SJCRH30 (cell line): ENCODE measurements at regions not wholly inside any gene's neighbourhood (a gene's known extent, or its start where the extent isn't known, plus 50 kb on each side); places are given as distances from the start of the nearest gene placed in this dataset.

Experiments
- DNase-seq, 2 experiments: peaks; one replicate each; pipeline ENCODE4 v3.0.0-alpha.2; 2015 to 2020
- H3K27ac ChIP-seq: fragments of 250-450 bp; sonication (Bioruptor Pico); 2 replicates; pipeline ENCODE4 v1.5.1; 2020; ENCODE audit warnings: mild to moderate bottlenecking, moderate library complexity
- H3K27me3 ChIP-seq: fragments of 250-450 bp; sonication (Bioruptor Pico); 2 replicates; pipeline ENCODE4 v1.5.1; 2020; ENCODE audit warnings: mild to moderate bottlenecking, moderate library complexity
- H3K36me3 ChIP-seq: fragments of 250-450 bp; sonication (Bioruptor Pico); 2 replicates; pipeline ENCODE4 v1.5.1; 2020; ENCODE audit warnings: mild to moderate bottlenecking, moderate library complexity
- H3K4me1 ChIP-seq: fragments of 250-450 bp; sonication (Bioruptor Pico); 2 replicates; pipeline ENCODE4 v1.5.1; 2020; ENCODE audit warnings: mild to moderate bottlenecking, moderate library complexity
- H3K4me3 ChIP-seq: fragments of 250-450 bp; sonication (Bioruptor Pico); 2 replicates; pipeline ENCODE4 v1.5.1; 2020; ENCODE audit warnings: mild to moderate bottlenecking, moderate library complexity
- H3K9me3 ChIP-seq: fragments of 250-450 bp; sonication (Bioruptor Pico); replicated peaks from 2 replicates; pipeline ENCODE4 v1.5.1; 2020; ENCODE audit warnings: mild to moderate bottlenecking, moderate library complexity

DNA sequence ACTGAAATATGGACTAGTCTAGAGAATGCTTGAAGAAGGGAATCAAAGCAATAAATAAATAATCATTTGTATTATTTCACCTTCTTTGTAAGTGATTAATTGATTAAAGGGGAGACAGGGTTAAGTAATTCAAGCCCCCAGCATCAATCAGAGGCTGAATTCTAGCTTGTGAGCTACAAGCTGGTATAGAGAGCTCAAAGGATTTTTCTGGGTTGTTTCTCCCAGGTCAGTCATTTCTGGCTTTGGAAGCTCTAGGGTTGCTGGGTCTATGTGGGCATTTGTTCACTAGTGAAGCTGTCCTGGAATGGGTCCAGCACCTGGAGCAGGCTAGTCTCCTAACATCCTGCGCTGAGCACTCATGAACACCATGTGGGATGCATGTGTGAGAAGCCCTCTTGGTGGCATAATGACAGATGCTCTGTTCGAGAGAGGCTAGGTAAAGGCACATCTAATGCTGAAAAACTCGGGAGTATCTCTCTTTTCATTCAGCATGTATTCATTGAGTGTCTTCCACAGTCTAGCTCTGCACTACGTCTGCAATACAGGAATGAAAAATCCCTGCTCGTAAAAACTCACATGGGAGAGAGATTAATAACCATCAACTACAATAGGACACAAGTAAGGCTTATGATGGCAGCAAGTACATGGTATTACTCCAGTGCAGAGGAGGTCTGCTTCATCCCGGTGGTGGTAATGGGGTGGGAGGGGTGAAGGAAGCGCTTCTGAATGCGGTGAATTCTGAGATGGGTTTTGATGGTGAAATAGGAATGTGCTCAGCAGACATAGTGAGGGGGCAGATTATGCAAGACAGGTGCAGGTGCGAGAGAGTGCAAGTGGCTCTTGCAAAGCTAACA is 68.0 kb upstream of the NRP1 start:
- H3K27ac ChIP-seq, result no peak overlapping the region
- DNase-seq, result no peak
- H3K36me3 ChIP-seq, result no peaks in the 10 kb centered on the region
- H3K4me1 ChIP-seq, result no peaks in the 10 kb centered on the region
- peaks cover under 1% of the 10 kb centered on the region; the same call in 1 of the 2 replicates for H3K9me3 ChIP-seq
- no peaks in the 10 kb centered on the region for H3K27me3 ChIP-seq
- H3K4me3 ChIP-seq, result no peak overlapping the region

- H3K4me1 ChIP-seq, result no peaks in the 10 kb centered on the region
- peaks cover 4% of the 10 kb centered on the region; the same call in 1 of the 2 replicates for H3K9me3 ChIP-seq
- no peak for DNase-seq
- H3K36me3 ChIP-seq, result no peaks in the 10 kb centered on the region
- H3K4me3 ChIP-seq, result no peak overlapping the region
- no peaks in the 10 kb centered on the region for H3K27me3 ChIP-seq
- no peak overlapping the region for H3K27ac ChIP-seq
These were observed 66.8 kb upstream of the NRP1 start for GRCh38 chr10:33401300-33401699.

DNA sequence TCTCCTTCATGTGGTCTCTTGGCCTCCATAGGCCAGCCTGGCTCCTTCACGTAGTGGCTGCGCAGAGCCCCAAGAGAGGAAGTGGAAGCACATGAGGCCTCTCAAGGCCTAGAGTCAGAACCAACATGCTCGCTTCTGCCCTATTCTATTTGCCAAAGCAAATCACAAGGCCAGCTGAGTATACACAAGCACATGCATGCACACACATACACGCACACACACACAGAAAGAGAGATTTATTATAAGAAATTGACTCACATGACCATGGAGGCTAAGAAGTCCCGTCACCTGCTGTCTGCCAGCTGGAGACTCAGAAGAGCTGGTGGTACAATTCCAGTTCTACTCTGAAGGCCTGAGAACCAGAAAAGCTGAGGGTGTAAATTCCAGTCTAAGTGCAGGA is 64.3 kb upstream of the NRP1 start:
- DNase-seq, result no peak
- H3K4me3 ChIP-seq, result no peak overlapping the region
- no peaks in the 10 kb centered on the region for H3K27me3 ChIP-seq
- H3K4me1 ChIP-seq, result no peaks in the 10 kb centered on the region
- no peak overlapping the region for H3K27ac ChIP-seq
- H3K36me3 ChIP-seq, result no peaks in the 10 kb centered on the region
- H3K9me3 ChIP-seq, result peaks cover 4% of the 10 kb centered on the region; the same call in 1 of the 2 replicates

GRCh38 chr10:33396938-33397337 is 62.5 kb upstream of the NRP1 start:
- Histone ChIP-seq H3K4me3 (no peak overlapping the region), H3K9me3 (peaks cover 4% of the 10 kb centered on the region; the same call in 1 of the 2 replicates), H3K27ac (no peak overlapping the region), H3K27me3 (no peaks in the 10 kb centered on the region), H3K4me1 (no peaks in the 10 kb centered on the region), H3K36me3 (no peaks in the 10 kb centered on the region)
- DNase-seq, result no peak

GRCh38 chr10:33396279-33396678 is 61.8 kb upstream of the NRP1 start:
- Histone ChIP-seq H3K9me3 (peaks cover 4% of the 10 kb centered on the region; the same call in 1 of the 2 replicates), H3K27me3 (no peaks in the 10 kb centered on the region), H3K4me1 (no peaks in the 10 kb centered on the region), H3K27ac (no peak overlapping the region), H3K4me3 (no peak overlapping the region), H3K36me3 (no peaks in the 10 kb centered on the region)
- no peak for DNase-seq

DNA sequence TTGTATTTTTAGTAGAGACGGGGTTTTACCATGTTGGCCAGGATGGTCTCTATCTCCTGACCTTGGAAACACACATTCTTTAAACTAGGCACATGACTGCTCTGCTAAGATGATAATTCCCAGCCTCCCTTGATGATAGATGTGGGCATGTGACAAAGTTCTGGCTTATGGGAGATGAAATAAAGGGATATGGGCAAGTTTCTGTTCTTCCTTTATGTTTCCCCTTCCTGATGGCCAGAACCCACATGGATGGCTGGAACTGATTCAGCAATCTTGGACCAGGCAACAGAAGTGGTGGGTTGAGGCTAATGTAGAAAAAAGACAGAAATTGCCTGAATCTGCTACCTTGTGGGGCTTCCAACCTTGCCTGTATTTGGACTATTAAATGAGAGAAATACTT is 60.7 kb upstream of the NRP1 start:
- Histone ChIP-seq H3K9me3 (peaks cover 4% of the 10 kb centered on the region; the same call in 1 of the 2 replicates), H3K36me3 (no peaks in the 10 kb centered on the region), H3K4me3 (no peak overlapping the region), H3K27me3 (no peaks in the 10 kb centered on the region), H3K4me1 (no peaks in the 10 kb centered on the region), H3K27ac (no peak overlapping the region)
- DNase-seq, result no peak

- peaks cover 4% of the 10 kb centered on the region; the same call in 1 of the 2 replicates for H3K9me3 ChIP-seq
- no peaks in the 10 kb centered on the region for H3K27me3 ChIP-seq
- no peak overlapping the region for H3K4me3 ChIP-seq
- H3K4me1 ChIP-seq, result no peaks in the 10 kb centered on the region
- no peak overlapping the region for H3K27ac ChIP-seq
- H3K36me3 ChIP-seq, result no peaks in the 10 kb centered on the region
- DNase-seq, result no peak
These were observed 58.2 kb upstream of the NRP1 start for GRCh38 chr10:33392706-33393105.

- no peaks in the 10 kb centered on the region for H3K36me3 ChIP-seq
- H3K9me3 ChIP-seq, result no peaks in the 10 kb centered on the region; the same call in 1 of the 2 replicates
- no peak for DNase-seq
- H3K27ac ChIP-seq, result no peak overlapping the region
- H3K27me3 ChIP-seq, result no peaks in the 10 kb centered on the region
- H3K4me1 ChIP-seq, result no peaks in the 10 kb centered on the region
- no peak overlapping the region for H3K4me3 ChIP-seq
These were observed 57.4 kb upstream of the NRP1 start for GRCh38 chr10:33391611-33392465.

DNA sequence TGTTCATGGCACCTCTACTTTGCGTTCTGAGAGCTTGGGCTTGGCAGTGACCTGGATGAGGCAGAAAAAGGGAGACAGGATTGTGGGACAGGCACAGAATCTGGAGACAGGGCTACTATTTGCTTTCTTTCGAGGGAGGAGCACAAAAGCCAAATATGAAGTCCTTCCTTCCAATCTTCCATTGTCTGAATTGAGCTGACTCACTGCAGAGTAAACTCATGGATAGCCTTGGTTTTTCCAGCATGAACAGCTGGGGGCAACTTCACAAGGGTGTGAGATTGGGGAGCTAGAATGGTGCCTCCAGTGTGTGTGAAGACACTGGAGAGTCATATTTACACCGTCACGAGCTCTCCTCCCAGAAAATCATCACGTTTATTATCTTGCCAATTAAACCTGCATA is 55.6 kb upstream of the NRP1 start:
- Histone ChIP-seq H3K9me3 (no peaks in the 10 kb centered on the region), H3K4me1 (no peaks in the 10 kb centered on the region), H3K36me3 (no peaks in the 10 kb centered on the region), H3K27ac (no peak overlapping the region), H3K4me3 (no peak overlapping the region), H3K27me3 (no peaks in the 10 kb centered on the region)
- no peak for DNase-seq

DNA sequence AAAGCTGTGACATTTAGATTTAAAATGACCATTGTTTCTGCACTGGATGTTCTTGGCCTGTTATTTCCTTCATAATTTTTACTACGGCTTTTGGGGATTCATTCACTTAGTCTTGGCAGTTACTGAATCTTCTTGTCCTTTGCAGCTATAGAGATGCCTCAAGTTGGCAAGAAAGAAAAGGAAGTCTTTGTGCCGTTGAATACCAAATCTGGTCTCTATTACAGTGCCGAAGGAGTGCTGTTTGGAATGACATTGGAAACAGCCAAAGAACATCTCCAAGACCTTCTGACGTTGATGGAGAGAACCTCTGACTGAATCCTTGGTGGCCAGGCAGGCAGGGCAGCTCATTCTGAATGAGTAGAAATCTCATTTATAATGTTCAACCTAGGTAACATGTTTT is 54.3 kb upstream of the NRP1 start:
- DNase-seq, result no peak
- Histone ChIP-seq H3K4me1 (no peaks in the 10 kb centered on the region), H3K4me3 (no peak overlapping the region), H3K9me3 (no peaks in the 10 kb centered on the region), H3K27me3 (no peaks in the 10 kb centered on the region), H3K27ac (no peak overlapping the region), H3K36me3 (no peaks in the 10 kb centered on the region)

GRCh38 chr10:33388382-33388781 is 53.9 kb upstream of the NRP1 start:
- Histone ChIP-seq H3K4me3 (no peak overlapping the region), H3K27ac (no peak overlapping the region), H3K36me3 (no peaks in the 10 kb centered on the region), H3K9me3 (no peaks in the 10 kb centered on the region), H3K4me1 (no peaks in the 10 kb centered on the region), H3K27me3 (no peaks in the 10 kb centered on the region)
- no peak for DNase-seq

DNA sequence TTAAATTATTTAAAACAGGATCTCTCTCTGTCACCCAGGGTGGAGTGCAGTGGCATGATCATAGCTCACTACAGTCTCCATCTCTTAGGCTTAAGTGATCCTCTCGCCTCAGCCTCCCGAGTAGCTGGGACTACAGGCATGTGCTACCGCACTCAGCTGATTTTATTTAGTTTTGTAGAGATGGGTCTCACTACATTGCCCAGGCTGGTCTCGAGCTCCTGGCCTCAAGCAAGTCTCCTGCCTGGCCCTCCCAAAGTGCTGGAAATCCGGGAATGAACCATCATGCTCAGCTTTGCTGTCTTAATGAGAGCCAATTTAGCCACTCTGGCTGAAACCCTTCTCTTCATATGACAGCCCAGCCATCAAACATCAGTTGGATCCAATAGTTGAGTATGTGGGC is 53.3 kb upstream of the NRP1 start:
- no peak for DNase-seq

DNA sequence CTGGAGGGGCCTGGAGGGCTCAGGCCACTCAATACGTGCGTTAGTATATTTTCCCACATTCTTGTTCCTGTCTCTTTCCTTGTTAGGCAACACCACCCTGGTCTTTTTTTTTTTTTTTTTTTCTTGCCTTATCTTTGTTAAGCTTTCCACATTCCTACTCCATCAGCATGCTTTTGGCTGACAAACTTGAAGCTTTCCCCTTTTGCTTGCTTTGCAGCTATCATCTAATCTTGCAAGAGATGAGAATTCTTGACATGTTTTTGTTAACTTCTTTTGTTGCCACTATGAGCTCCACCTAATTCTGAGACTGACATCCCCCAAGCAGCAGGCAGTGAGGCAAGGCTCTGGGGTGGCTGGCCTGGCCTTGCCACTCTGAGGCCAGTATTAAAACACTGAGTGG is 52.5 kb upstream of the NRP1 start:
- Histone ChIP-seq H3K36me3 (no peaks in the 10 kb centered on the region), H3K27me3 (no peaks in the 10 kb centered on the region), H3K4me1 (no peaks in the 10 kb centered on the region), H3K4me3 (no peak overlapping the region), H3K9me3 (no peaks in the 10 kb centered on the region), H3K27ac (no peak overlapping the region)
- no peak for DNase-seq

More for the DNA sequence above, 53.3 kb upstream of the NRP1 start:
- H3K36me3 ChIP-seq, result no peaks in the 10 kb centered on the region
- no peak overlapping the region for H3K27ac ChIP-seq
- H3K4me3 ChIP-seq, result no peak overlapping the region
- H3K9me3 ChIP-seq, result no peaks in the 10 kb centered on the region
- no peaks in the 10 kb centered on the region for H3K27me3 ChIP-seq
- H3K4me1 ChIP-seq, result no peaks in the 10 kb centered on the region

- Histone ChIP-seq H3K9me3 (no peaks in the 10 kb centered on the region), H3K4me3 (no peak overlapping the region), H3K27ac (no peak overlapping the region), H3K4me1 (no peaks in the 10 kb centered on the region), H3K36me3 (no peaks in the 10 kb centered on the region), H3K27me3 (no peaks in the 10 kb centered on the region)
- DNase-seq, result no peak
These were observed 51.2 kb upstream of the NRP1 start for GRCh38 chr10:33385686-33386085.

DNA sequence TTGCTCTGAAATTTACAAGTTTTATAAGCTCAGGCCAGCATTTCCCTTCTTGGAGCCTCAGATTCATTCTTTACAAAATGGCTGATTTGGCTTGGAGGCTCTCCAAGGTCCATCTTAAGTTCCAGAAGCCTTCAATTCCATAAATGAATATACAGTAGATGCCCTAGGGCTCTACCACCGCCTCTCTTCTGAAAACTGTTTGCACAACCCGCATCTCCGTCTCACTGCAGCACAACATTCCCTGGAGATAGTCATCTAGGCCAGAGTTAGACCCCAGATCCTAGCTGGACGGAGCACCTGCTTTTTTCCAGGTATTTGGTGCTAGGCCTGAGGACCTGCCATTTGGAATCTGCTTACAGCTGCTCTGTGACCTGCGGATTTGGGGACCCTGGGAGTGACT is 50.5 kb upstream of the NRP1 start:
- Histone ChIP-seq H3K27ac (no peak overlapping the region), H3K4me3 (no peak overlapping the region), H3K36me3 (no peaks in the 10 kb centered on the region), H3K9me3 (no peaks in the 10 kb centered on the region), H3K27me3 (no peaks in the 10 kb centered on the region), H3K4me1 (no peaks in the 10 kb centered on the region)
- no peak for DNase-seq
